H9 (cell line): ENCODE measurements at regions not wholly inside any gene's neighbourhood (a gene's known extent, or its start where the extent isn't known, plus 50 kb on each side); places are given as distances from the start of the nearest gene placed in this dataset.
A peak's percentile ranks its signal among the peaks of the same experiment; 100 is the strongest.

Source experiments
- DNase-seq: peaks from one replicate; pipeline ENCODE4 v3.0.0-alpha.2; 2017
- H2AFZ ChIP-seq: one replicate; pipeline ENCODE4 v1.6.1; 2013; ENCODE audit warnings: mild to moderate bottlenecking, low read length, control low read depth, moderate library complexity
- H2AK5ac ChIP-seq: 2 replicates; pipeline ENCODE4 v1.6.1; 2013; ENCODE audit warnings: low read length, control low read depth, mixed read lengths; ENCODE audit not compliant: insufficient read length
- H2BK120ac ChIP-seq: one replicate; pipeline ENCODE4 v1.6.1; 2013; ENCODE audit warnings: low read depth, mild to moderate bottlenecking, low read length, control low read depth, inconsistent platforms; ENCODE audit not compliant: poor library complexity, severe bottlenecking
- H2BK12ac ChIP-seq: 2 replicates; pipeline ENCODE4 v1.6.1; 2013; ENCODE audit warnings: low read length, control low read depth, mixed read lengths, low read depth; ENCODE audit not compliant: insufficient read length
- H2BK15ac ChIP-seq: 2 replicates; pipeline ENCODE4 v1.6.1; 2013; ENCODE audit warnings: low read depth, low read length, control low read depth
- H2BK20ac ChIP-seq: one replicate; pipeline ENCODE4 v1.6.1; 2013; ENCODE audit warnings: low read depth, mild to moderate bottlenecking, low read length, control low read depth, inconsistent platforms; ENCODE audit not compliant: poor library complexity, severe bottlenecking
- H2BK5ac ChIP-seq: 2 replicates; pipeline ENCODE4 v1.6.1; 2013; ENCODE audit warnings: low read length, control low read depth, mixed read lengths; ENCODE audit not compliant: insufficient read length
- H3K14ac ChIP-seq: 2 replicates; pipeline ENCODE4 v1.6.1; 2013; ENCODE audit warnings: low read length, control low read depth; ENCODE audit not compliant: insufficient read depth
- H3K18ac ChIP-seq: 2 replicates; pipeline ENCODE4 v1.6.1; 2013; ENCODE audit warnings: low read depth, mild to moderate bottlenecking, mixed read lengths, low read length, control low read depth; ENCODE audit not compliant: insufficient read length
- H3K23ac ChIP-seq: 2 replicates; pipeline ENCODE4 v1.6.1; 2013; ENCODE audit warnings: low read length, control low read depth, mixed read lengths, low read depth; ENCODE audit not compliant: insufficient read length
- H3K23me2 ChIP-seq: 2 replicates; pipeline ENCODE4 v1.6.1; 2013; ENCODE audit warnings: low read depth, mild to moderate bottlenecking, mixed read lengths, low read length, control low read depth; ENCODE audit not compliant: insufficient read length, poor library complexity, severe bottlenecking
- H3K27ac ChIP-seq: 2 replicates; pipeline ENCODE4 v1.5.1; 2013; ENCODE audit warnings: low read length, control low read depth, mixed read lengths, low read depth; ENCODE audit not compliant: insufficient read length
- H3K27me3 ChIP-seq: 2 replicates; pipeline ENCODE4 v1.6.1; 2013; ENCODE audit warnings: low read length, control low read depth, inconsistent platforms; ENCODE audit not compliant: insufficient read depth
- H3K4ac ChIP-seq: 2 replicates; pipeline ENCODE4 v1.6.1; 2013; ENCODE audit warnings: low read depth, mild to moderate bottlenecking, control low read depth, inconsistent platforms, low read length, moderate library complexity
- H3K4me1 ChIP-seq: 2 replicates; pipeline ENCODE4 v1.6.1; 2013; ENCODE audit warnings: low read length, control low read depth, inconsistent platforms; ENCODE audit not compliant: insufficient read depth
- H3K4me2 ChIP-seq: 2 replicates; pipeline ENCODE4 v1.6.1; 2013; ENCODE audit warnings: low read length, control low read depth, mixed read lengths; ENCODE audit not compliant: insufficient read length, insufficient read depth
- H3K56ac ChIP-seq: 2 replicates; pipeline ENCODE4 v1.6.1; 2013; ENCODE audit warnings: low read depth, mild to moderate bottlenecking, mixed read lengths, low read length, control low read depth; ENCODE audit not compliant: insufficient read length
- H3K79me1 ChIP-seq: 2 replicates; pipeline ENCODE4 v1.6.1; 2013; ENCODE audit warnings: low read depth, mild to moderate bottlenecking, moderate library complexity, low read length, control low read depth, inconsistent platforms; ENCODE audit not compliant: insufficient read depth, poor library complexity, severe bottlenecking
- H3K79me2 ChIP-seq: 2 replicates; pipeline ENCODE4 v1.6.1; 2013; ENCODE audit warnings: low read length, control low read depth, inconsistent platforms; ENCODE audit not compliant: insufficient read depth
- H3K9ac ChIP-seq: 2 replicates; pipeline ENCODE4 v1.6.1; 2013; ENCODE audit warnings: low read length, control low read depth, mixed read lengths; ENCODE audit not compliant: insufficient read length; ENCODE audit errors: extremely low read depth
- H3K9me3 ChIP-seq: one replicate; pipeline ENCODE4 v1.6.1; 2013; ENCODE audit warnings: low read depth, low read length, inconsistent platforms; ENCODE audit not compliant: control insufficient read depth
- H3T11ph ChIP-seq: one replicate; pipeline ENCODE4 v1.6.1; 2013; ENCODE audit warnings: mild to moderate bottlenecking, low read length, control low read depth, inconsistent platforms
- H4K20me1 ChIP-seq: one replicate; pipeline ENCODE4 v1.6.1; 2013; ENCODE audit not compliant: control insufficient read depth, insufficient read length, insufficient read depth
- H4K5ac ChIP-seq: 2 replicates; pipeline ENCODE4 v1.6.1; 2013; ENCODE audit warnings: low read depth, mild to moderate bottlenecking, mixed read lengths, low read length, control low read depth; ENCODE audit not compliant: insufficient read length
- H4K8ac ChIP-seq: replicated peaks from 2 replicates; pipeline ENCODE4 v1.6.1; 2013; ENCODE audit warnings: low read length, control low read depth, mixed read lengths, low read depth; ENCODE audit not compliant: insufficient read length
- H4K91ac ChIP-seq: 2 replicates; pipeline ENCODE4 v1.6.1; 2013; ENCODE audit warnings: low read depth, mild to moderate bottlenecking, moderate library complexity, mixed read lengths, low read length, control low read depth; ENCODE audit not compliant: insufficient read length
- H3K27ac Mint-ChIP-seq, 3 experiments: 2 replicates in 2 of 3; 3 replicates in 1 of 3; pipeline ENCODE4 v1.8.0; 2020 to 2021; ENCODE audit warnings: mixed read lengths in 3 of 3, mild to moderate bottlenecking in 1 of 3, moderate library complexity in 1 of 3
- H3K27me3 Mint-ChIP-seq: 2 replicates; pipeline ENCODE4 v1.8.0; 2021; ENCODE audit warnings: low read depth, mild to moderate bottlenecking, moderate library complexity, mixed read lengths
- H3K36me3 Mint-ChIP-seq, 3 experiments: 2 replicates in 2 of 3; 3 replicates in 1 of 3; pipeline ENCODE4 v1.8.0; 2020 to 2021; ENCODE audit warnings: low read depth in 3 of 3, mixed read lengths in 3 of 3; ENCODE audit not compliant: insufficient read depth in 1 of 3
- H3K4me1 Mint-ChIP-seq, 2 experiments: 2 replicates each; pipeline ENCODE4 v1.8.0; 2020; ENCODE audit warnings: mixed read lengths in 2 of 2
- H3K4me3 Mint-ChIP-seq, 2 experiments: 2 replicates in 1 of 2; 3 replicates in 1 of 2; pipeline ENCODE4 v1.8.0; 2020 to 2021; ENCODE audit warnings: mild to moderate bottlenecking in 2 of 2, mixed read lengths in 2 of 2, moderate library complexity in 1 of 2
- H3K9me3 Mint-ChIP-seq, 2 experiments: 2 replicates in 1 of 2; 3 replicates in 1 of 2; pipeline ENCODE4 v1.8.0; 2020; ENCODE audit warnings: mild to moderate bottlenecking in 2 of 2, mixed read lengths in 2 of 2, moderate library complexity in 1 of 2
- WGBS: extraction: QIAGEN DNeasy Blood & Tissue Kit; methylation state at CpG from one replicate; pipeline ENCODE4 v1.1.7; 2013; ENCODE audit warnings: missing lambda C conversion rate, low lambda C conversion rate, mixed read lengths; ENCODE audit not compliant: insufficient read length; ENCODE audit errors: extremely low coverage; 5-methylcytosine and 5-hydroxymethylcytosine counted together
- TF ChIP-seq, protein P1 (sequence below): fragments of 200-600 bp; sonication (generic); conservative IDR thresholded peaks from 3 replicates; pipeline ENCODE4 v1.8.0; 2021; ENCODE audit warnings: antibody characterized with exemption, mild to moderate bottlenecking

- no CpG with 5 or more reads among the region's 3 CpGs for WGBS
- H3K27ac Mint-ChIP-seq = no peak overlapping the region; a peak in 2 of 7 replicates
- H3K9me3 Mint-ChIP-seq = no peaks in the 10 kb centered on the region; a peak in 1 of 5 replicates
- Histone ChIP-seq H3K79me2 (no peaks in the 10 kb centered on the region), H2BK5ac (no peak overlapping the region), H4K20me1 (no peaks in the 10 kb centered on the region), H3K27ac (no peak overlapping the region), H2AK5ac (no peak overlapping the region), H2BK12ac (no peak overlapping the region), H4K8ac (no peak overlapping the region), H3K14ac (no peak overlapping the region), H3K56ac (no peak overlapping the region), H2BK120ac (no peak overlapping the region), H3K9ac (no peak overlapping the region), H3K9me3 (no peaks in the 10 kb centered on the region), H3K18ac (no peak overlapping the region), H4K91ac (no peak overlapping the region), H3K79me1 (no peaks in the 10 kb centered on the region), H3K23ac (no peak overlapping the region), H3T11ph (no peak overlapping the region), H3K4me2 (no peak overlapping the region), H4K5ac (no peak overlapping the region), H2BK20ac (no peak overlapping the region), H3K27me3 (no peaks in the 10 kb centered on the region), H3K23me2 (no peaks in the 10 kb centered on the region), H3K4ac (no peak overlapping the region), H2AFZ (no peak overlapping the region), H3K4me1 (0 out of 2 replicates have a peak, but pooled peaks cover 3% of the 10 kb centered on the region), H2BK15ac (no peak overlapping the region)
- DNase-seq = peak; percentile 46
- H3K4me1 Mint-ChIP-seq = peaks cover 15 to 20% of the 10 kb centered on the region in 2 experiments
- peaks cover 0 to 3% (median 0%) of the 10 kb centered on the region in 3 experiments; a peak in 1 of 7 replicates for H3K36me3 Mint-ChIP-seq
- no peaks in the 10 kb centered on the region; the same call in 1 of the 2 replicates for H3K27me3 Mint-ChIP-seq
- H3K4me3 Mint-ChIP-seq = no peak overlapping the region; a peak in 1 of 5 replicates
- TF ChIP-seq, protein P1, sequence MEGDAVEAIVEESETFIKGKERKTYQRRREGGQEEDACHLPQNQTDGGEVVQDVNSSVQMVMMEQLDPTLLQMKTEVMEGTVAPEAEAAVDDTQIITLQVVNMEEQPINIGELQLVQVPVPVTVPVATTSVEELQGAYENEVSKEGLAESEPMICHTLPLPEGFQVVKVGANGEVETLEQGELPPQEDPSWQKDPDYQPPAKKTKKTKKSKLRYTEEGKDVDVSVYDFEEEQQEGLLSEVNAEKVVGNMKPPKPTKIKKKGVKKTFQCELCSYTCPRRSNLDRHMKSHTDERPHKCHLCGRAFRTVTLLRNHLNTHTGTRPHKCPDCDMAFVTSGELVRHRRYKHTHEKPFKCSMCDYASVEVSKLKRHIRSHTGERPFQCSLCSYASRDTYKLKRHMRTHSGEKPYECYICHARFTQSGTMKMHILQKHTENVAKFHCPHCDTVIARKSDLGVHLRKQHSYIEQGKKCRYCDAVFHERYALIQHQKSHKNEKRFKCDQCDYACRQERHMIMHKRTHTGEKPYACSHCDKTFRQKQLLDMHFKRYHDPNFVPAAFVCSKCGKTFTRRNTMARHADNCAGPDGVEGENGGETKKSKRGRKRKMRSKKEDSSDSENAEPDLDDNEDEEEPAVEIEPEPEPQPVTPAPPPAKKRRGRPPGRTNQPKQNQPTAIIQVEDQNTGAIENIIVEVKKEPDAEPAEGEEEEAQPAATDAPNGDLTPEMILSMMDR = no peak
Observed at GRCh38 chr12:29895966-29896365, 112.2 kb upstream of the TMTC1 start.
